Neural progenitor cell (in vitro differentiated cells): ENCODE measurements at regions not wholly inside any gene's neighbourhood (a gene's known extent, or its start where the extent isn't known, plus 50 kb on each side); places are given as distances from the start of the nearest gene placed in this dataset.

Experiments used
- DNase-seq: peaks from one replicate; pipeline ENCODE4 v3.0.0-alpha.2; 2016; ENCODE audit warnings: low spot score
- H2AFZ ChIP-seq: fragments of 200-600 bp; sonication (generic); replicated peaks from 2 replicates; pipeline ENCODE4 v1.6.1; 2016; ENCODE audit warnings: antibody characterized with exemption
- H3F3A ChIP-seq: fragments of 200-600 bp; sonication (generic); 2 replicates; pipeline ENCODE4 v1.6.1; 2016; ENCODE audit warnings: antibody characterized with exemption, low read depth
- H3K27ac ChIP-seq: fragments of 200-600 bp; sonication (generic); 2 replicates; pipeline ENCODE4 v1.5.1; 2016; ENCODE audit warnings: mild to moderate bottlenecking
- H3K27me3 ChIP-seq: fragments of 200-600 bp; sonication (generic); 2 replicates; pipeline ENCODE4 v1.6.1; 2016; ENCODE audit warnings: mild to moderate bottlenecking, moderate library complexity
- H3K36me3 ChIP-seq: fragments of 200-600 bp; sonication (generic); 2 replicates; pipeline ENCODE4 v1.5.1; 2016
- H3K4me1 ChIP-seq: fragments of 200-600 bp; sonication (generic); 2 replicates; pipeline ENCODE4 v1.6.1; 2016; ENCODE audit warnings: mixed run types
- H3K4me2 ChIP-seq: fragments of 200-600 bp; sonication (generic); 2 replicates; pipeline ENCODE4 v1.6.1; 2016
- H3K4me3 ChIP-seq: fragments of 200-600 bp; sonication (generic); 2 replicates; pipeline ENCODE4 v1.5.1; 2016
- H3K79me2 ChIP-seq: fragments of 200-600 bp; sonication (generic); 2 replicates; pipeline ENCODE4 v1.6.1; 2016; ENCODE audit warnings: low read depth
- H3K9ac ChIP-seq: fragments of 200-600 bp; sonication (generic); 2 replicates; pipeline ENCODE4 v1.6.1; 2016
- H3K9me3 ChIP-seq: fragments of 200-600 bp; sonication (generic); 2 replicates; pipeline ENCODE4 v1.5.1; 2016; ENCODE audit warnings: low read depth
- H4K20me1 ChIP-seq: fragments of 200-600 bp; sonication (generic); 2 replicates; pipeline ENCODE4 v1.6.1; 2016; ENCODE audit warnings: low read depth
- H3K27ac Mint-ChIP-seq: 3 replicates; pipeline ENCODE4 v1.8.0; 2021; ENCODE audit warnings: mixed read lengths
- H3K27me3 Mint-ChIP-seq: 2 replicates; pipeline ENCODE4 v1.8.0; 2022; ENCODE audit warnings: low read depth, mild to moderate bottlenecking, inconsistent platforms, moderate library complexity, mixed read lengths; ENCODE audit not compliant: insufficient read depth
- H3K36me3 Mint-ChIP-seq: 3 replicates; pipeline ENCODE4 v1.8.0; 2021; ENCODE audit warnings: mixed read lengths
- H3K4me1 Mint-ChIP-seq: 3 replicates; pipeline ENCODE4 v1.8.0; 2021; ENCODE audit warnings: mixed read lengths
- H3K4me3 Mint-ChIP-seq: 3 replicates; pipeline ENCODE4 v1.8.0; 2021; ENCODE audit warnings: mild to moderate bottlenecking, moderate library complexity, mixed read lengths
- H3K9me3 Mint-ChIP-seq: 3 replicates; pipeline ENCODE4 v1.8.0; 2020; ENCODE audit warnings: mixed read lengths
- EZH2 ChIP-seq: fragments of 200-600 bp; sonication (generic); IDR thresholded peaks from 2 replicates; pipeline ENCODE4 v1.6.1; 2017; ENCODE audit warnings: antibody characterized with exemption, mild to moderate bottlenecking, moderate library complexity
- EZH2phosphoT487 ChIP-seq: fragments of 200-600 bp; sonication (generic); IDR thresholded peaks from 2 replicates; pipeline ENCODE4 v1.6.1; 2017; ENCODE audit warnings: antibody characterized with exemption
- TF ChIP-seq, protein P1 (sequence below): fragments of 200-600 bp; sonication (generic); IDR thresholded peaks from 2 replicates; pipeline ENCODE4 v1.5.1; 2017; ENCODE audit warnings: antibody characterized with exemption, mild to moderate bottlenecking

DNA sequence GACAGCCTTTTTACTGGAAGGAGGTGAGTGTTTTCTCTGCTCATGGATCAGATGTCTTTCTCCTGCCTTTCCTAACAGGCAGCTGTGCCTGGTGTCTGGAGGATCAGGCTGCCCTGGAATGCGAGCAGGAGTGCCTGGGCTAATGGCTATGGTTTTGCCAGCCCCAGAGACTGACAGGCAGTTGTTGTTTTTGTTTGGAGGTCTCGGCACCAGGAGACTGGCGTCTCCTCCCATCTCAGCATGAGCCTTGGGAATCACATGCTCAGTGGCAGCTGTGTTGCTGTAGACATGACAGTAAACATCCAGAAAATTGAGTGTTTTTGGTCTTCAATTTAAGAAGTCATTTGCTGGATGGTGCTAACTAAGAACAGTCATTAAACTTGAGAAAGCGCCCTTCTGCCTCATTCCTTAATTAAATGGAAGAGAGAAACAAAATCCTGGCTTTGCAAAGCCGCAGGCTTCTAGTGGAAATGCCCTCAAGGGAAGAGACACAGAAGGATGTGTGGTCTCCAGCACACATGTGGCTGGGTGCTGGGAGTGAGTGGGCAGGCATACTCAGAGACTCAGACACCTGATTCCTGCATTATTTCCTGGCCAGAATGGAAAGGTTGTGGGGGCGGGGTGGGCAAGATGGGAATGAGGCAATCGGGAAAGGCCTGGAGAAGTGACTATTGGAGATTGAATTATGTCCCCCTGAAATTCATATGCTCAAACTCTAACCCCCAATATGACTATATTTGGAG is 97.0 kb upstream of the NMNAT3 start:
- H3K79me2 ChIP-seq: no peaks in the 10 kb centered on the region
- peaks cover 20% of the 10 kb centered on the region for H3K4me1 Mint-ChIP-seq
- peaks cover 13% of the 10 kb centered on the region for H3K4me1 ChIP-seq
- no peaks in the 10 kb centered on the region for H4K20me1 ChIP-seq
- H3K27me3 Mint-ChIP-seq: peaks cover 3% of the 10 kb centered on the region
- no peaks in the 10 kb centered on the region for H3K9me3 ChIP-seq
- H3F3A ChIP-seq: peaks cover 9% of the 10 kb centered on the region
- no peaks in the 10 kb centered on the region for H3K27me3 ChIP-seq
- DNase-seq: peak; percentile 86
- no peaks in the 10 kb centered on the region for H3K36me3 ChIP-seq
- H3K4me3 ChIP-seq: no peak overlapping the region
- H3K4me3 Mint-ChIP-seq: no peak overlapping the region
- H2AFZ ChIP-seq: no peak overlapping the region
- peak overlapping the region; percentile 54 for H3K4me2 ChIP-seq
- no peak overlapping the region for H3K9ac ChIP-seq
- TF ChIP-seq, protein P1, sequence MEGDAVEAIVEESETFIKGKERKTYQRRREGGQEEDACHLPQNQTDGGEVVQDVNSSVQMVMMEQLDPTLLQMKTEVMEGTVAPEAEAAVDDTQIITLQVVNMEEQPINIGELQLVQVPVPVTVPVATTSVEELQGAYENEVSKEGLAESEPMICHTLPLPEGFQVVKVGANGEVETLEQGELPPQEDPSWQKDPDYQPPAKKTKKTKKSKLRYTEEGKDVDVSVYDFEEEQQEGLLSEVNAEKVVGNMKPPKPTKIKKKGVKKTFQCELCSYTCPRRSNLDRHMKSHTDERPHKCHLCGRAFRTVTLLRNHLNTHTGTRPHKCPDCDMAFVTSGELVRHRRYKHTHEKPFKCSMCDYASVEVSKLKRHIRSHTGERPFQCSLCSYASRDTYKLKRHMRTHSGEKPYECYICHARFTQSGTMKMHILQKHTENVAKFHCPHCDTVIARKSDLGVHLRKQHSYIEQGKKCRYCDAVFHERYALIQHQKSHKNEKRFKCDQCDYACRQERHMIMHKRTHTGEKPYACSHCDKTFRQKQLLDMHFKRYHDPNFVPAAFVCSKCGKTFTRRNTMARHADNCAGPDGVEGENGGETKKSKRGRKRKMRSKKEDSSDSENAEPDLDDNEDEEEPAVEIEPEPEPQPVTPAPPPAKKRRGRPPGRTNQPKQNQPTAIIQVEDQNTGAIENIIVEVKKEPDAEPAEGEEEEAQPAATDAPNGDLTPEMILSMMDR: no peak
- TF ChIP-seq EZH2phosphoT487: no peak
- TF ChIP-seq EZH2: no peak
- H3K27ac Mint-ChIP-seq: peak overlapping the region; percentile 40
- no peaks in the 10 kb centered on the region for H3K9me3 Mint-ChIP-seq
- H3K27ac ChIP-seq: peak overlapping the region; percentile 22
- no peaks in the 10 kb centered on the region for H3K36me3 Mint-ChIP-seq

DNA sequence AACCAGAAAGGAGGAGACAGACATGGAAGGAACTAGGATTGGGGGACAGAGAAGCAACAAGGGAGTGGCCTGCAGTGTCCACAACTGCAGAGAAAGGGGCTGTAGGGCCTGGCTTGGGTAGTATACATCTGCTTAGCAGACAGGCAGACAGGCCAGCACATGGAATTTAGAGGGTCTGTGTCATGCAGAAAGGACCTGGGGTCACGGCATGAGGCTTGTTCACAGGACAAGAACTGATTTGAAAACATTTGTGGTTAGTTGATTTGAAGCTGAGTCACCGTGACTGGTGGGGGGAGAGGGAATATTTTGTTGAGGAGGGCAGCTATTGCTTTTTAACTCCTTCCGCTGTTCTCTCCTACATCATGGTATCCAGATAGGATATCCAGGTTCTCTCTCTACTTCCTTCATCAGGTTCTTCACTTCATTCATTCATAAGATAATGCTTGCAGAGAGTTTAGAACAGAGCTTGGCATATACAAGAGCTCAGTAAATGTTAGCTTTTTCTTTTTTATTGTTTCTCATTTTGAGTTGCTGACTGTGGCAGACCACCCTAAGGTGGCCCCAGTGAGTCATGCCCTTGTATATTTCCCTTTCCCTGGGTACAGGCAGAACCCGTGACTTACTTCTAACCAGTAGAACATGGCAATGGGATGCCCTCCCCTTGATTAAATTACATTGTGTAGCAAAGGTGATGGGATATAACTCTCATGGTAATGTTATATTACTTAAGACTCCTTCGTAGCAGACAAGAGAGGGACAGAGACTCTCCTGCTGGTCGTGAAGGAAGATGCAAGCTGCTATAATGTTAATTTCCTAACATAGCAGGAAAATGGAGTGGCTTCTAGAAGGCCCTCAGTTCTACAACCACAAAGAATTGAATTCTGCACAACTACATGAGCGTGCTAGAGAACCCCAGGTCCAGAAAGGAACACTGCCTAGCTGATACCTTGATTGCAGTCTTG is 95.0 kb upstream of the NMNAT3 start:
- Histone ChIP-seq H3K36me3 (no peaks in the 10 kb centered on the region), H3K9me3 (no peaks in the 10 kb centered on the region), H3K27ac (no peak overlapping the region), H3K4me1 (peaks cover 13% of the 10 kb centered on the region), H3K27me3 (no peaks in the 10 kb centered on the region), H4K20me1 (no peaks in the 10 kb centered on the region), H2AFZ (no peak overlapping the region), H3K4me2 (no peak overlapping the region), H3K79me2 (no peaks in the 10 kb centered on the region), H3F3A (peaks cover 9% of the 10 kb centered on the region), H3K9ac (no peak overlapping the region), H3K4me3 (no peak overlapping the region)
- Mint-ChIP-seq H3K36me3 (no peaks in the 10 kb centered on the region), H3K4me3 (no peak overlapping the region), H3K27ac (no peak overlapping the region), H3K9me3 (no peaks in the 10 kb centered on the region), H3K4me1 (peaks cover 20% of the 10 kb centered on the region), H3K27me3 (peaks cover 5% of the 10 kb centered on the region)
- no peak for DNase-seq
- TF ChIP-seq EZH2 (no peak), EZH2phosphoT487 (no peak)
- TF ChIP-seq, protein P1: no peak

DNA sequence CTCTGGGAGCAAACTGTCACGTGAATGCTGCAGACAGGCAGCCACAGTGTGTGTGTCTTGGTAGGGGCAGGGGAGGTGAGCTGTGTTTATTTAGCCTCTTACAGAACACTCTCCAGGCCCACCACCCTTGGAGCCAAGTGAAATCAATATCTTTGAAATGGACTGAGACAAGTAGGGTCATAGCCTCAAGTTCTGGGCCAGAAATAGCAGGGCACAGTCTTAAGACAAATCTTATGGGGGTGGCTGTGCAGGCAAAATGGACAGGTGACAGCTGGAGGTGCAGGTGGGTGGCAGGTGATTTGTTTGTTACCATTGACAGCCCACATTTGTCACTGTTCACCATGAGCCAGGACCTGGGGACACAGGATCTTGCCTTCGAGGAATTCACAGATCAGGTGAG is 93.6 kb upstream of the NMNAT3 start:
- Mint-ChIP-seq H3K9me3 (no peaks in the 10 kb centered on the region), H3K4me1 (peaks cover 20% of the 10 kb centered on the region), H3K27ac (no peak overlapping the region), H3K4me3 (no peak overlapping the region), H3K36me3 (no peaks in the 10 kb centered on the region), H3K27me3 (peaks cover 5% of the 10 kb centered on the region)
- H3K9ac ChIP-seq: no peak overlapping the region
- peaks cover 9% of the 10 kb centered on the region for H3F3A ChIP-seq
- H3K36me3 ChIP-seq: no peaks in the 10 kb centered on the region
- no peak overlapping the region for H3K4me3 ChIP-seq
- H4K20me1 ChIP-seq: no peaks in the 10 kb centered on the region
- no peak overlapping the region for H3K4me2 ChIP-seq
- no peaks in the 10 kb centered on the region for H3K79me2 ChIP-seq
- TF ChIP-seq, protein P1: no peak
- TF ChIP-seq EZH2 (no peak), EZH2phosphoT487 (no peak)
- H2AFZ ChIP-seq: no peak overlapping the region
- H3K4me1 ChIP-seq: peaks cover 13% of the 10 kb centered on the region
- H3K9me3 ChIP-seq: no peaks in the 10 kb centered on the region
- H3K27ac ChIP-seq: no peak overlapping the region
- DNase-seq: no peak
- H3K27me3 ChIP-seq: no peaks in the 10 kb centered on the region
